Islet of Langerhans (tissue), 1 donor: ENCODE measurements at regions not wholly inside any gene's neighbourhood (a gene's known extent, or its start where the extent isn't known, plus 50 kb on each side); places are given as distances from the start of the nearest gene placed in this dataset.
A peak's percentile ranks its signal among the peaks of the same experiment; 100 is the strongest.

Source experiments
- FAIRE-seq: peaks from one replicate; lab custom pipeline; 2011; peaks lifted over from hg19 to GRCh38; lab: Jason Lieb, UNC

DNA sequence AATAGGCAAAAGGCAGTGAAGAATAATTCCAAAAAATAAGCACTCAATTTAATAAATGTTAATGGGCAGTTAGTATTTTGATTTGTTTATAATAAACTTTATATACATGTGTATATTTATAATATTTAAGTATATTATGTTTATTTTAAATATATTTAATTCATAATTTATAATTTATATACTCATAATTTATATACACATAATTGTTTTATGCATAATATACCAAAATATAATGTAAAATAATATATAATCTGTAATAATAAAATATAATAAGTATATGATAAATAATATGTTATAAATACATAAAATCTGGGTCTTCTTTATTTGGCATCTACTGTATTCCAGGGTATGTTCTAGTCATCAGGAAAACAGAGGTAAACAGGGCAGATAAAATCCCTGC lies 100.2 kb upstream of the ARID2 start:
- no peak for FAIRE-seq

DNA sequence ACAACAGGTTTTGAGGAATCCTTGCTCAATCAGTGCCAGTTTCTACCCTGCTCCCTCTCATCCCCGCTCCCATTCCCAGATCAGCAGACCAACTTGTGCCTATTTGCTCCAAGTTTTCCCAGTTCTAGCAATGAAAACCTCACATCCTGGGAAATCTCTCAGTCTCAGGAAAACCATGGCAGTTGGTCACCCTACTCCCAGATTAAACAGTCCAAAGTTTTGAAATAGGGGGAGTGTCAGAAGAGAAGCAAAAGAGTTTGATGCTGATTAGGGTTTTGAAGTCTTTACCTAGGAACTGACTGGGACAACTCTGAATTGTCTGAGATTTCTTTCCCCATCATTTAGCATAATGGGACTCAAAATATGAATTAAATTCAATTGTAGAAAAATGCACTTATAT lies 95.8 kb upstream of the ARID2 start:
- no peak for FAIRE-seq

GRCh38 chr12:45634273-45634917 lies 95.1 kb upstream of the ARID2 start:
- FAIRE-seq: no peak

DNA sequence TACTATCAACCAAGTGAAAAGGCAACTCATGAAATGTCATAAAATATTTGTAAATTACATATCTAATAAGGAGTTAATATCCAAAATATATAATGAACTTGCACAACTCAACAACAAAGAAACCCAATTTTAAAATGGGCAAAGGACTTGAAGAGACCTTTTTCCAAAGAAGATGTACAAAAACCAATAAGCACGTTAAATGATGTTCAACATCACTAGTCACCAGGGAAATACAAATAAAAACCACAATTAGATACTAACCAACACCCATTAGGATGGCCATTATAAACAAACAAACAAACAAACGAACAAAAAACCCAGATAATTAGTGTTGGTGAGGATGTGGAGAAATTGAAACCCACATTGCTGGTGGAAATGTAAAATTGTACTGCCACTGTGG lies 92.3 kb upstream of the ARID2 start:
- no peak for FAIRE-seq

DNA sequence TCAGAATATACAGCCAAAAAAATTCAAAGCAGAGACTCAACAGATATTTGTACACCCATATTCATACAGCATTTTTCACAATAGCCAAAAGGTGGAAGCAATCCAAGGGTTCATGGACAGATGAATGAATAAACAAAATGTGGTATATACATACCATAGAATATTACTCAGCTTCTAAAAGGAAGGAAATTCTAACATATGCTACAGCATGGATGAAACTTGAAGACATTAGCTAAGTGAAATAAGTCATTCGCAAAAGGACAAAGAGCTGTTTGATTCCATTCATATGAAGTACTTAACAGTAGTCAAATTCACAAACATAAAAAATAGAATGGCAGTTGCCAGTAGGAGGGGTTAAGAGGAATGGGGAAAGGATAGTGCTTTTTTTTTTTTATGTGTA lies 91.8 kb upstream of the ARID2 start:
- no peak for FAIRE-seq

- FAIRE-seq: no peak
These were observed 91.1 kb upstream of the ARID2 start for GRCh38 chr12:45638386-45638785.

DNA sequence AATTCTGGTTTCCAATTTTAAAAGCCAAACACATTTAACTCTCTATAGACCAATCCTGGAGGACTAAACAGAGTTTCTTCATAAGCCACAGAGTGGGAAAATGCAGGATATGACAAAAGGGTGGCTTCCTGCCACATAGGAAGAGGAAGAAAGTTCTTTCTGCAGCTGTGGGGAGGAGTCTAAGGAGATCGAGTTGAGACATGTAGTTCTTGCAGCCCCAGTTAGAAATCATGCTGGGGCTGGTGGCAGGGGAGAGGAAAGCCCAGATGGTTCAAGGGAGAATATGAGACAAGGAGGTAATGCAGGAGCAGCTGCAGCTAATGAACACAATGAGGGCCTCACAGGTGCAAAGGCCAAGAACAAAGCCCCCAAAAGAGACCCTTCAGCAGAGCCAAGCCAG lies 85.0 kb upstream of the ARID2 start:
- no peak for FAIRE-seq

GRCh38 chr12:45646851-45647581 lies 82.5 kb upstream of the ARID2 start:
- FAIRE-seq: no peak

- FAIRE-seq: no peak
These were observed 81.4 kb upstream of the ARID2 start for GRCh38 chr12:45648070-45648469.

- FAIRE-seq: no peak
These were observed 78.5 kb upstream of the ARID2 start for GRCh38 chr12:45651029-45651428.

GRCh38 chr12:45654002-45654665 lies 75.4 kb upstream of the ARID2 start:
- no peak for FAIRE-seq

- peak; percentile 76 for FAIRE-seq
These were observed 74.3 kb upstream of the ARID2 start for GRCh38 chr12:45655186-45655585.

GRCh38 chr12:45655743-45656142 lies 73.8 kb upstream of the ARID2 start:
- FAIRE-seq: no peak

GRCh38 chr12:45658020-45658419 lies 71.5 kb upstream of the ARID2 start:
- no peak for FAIRE-seq

DNA sequence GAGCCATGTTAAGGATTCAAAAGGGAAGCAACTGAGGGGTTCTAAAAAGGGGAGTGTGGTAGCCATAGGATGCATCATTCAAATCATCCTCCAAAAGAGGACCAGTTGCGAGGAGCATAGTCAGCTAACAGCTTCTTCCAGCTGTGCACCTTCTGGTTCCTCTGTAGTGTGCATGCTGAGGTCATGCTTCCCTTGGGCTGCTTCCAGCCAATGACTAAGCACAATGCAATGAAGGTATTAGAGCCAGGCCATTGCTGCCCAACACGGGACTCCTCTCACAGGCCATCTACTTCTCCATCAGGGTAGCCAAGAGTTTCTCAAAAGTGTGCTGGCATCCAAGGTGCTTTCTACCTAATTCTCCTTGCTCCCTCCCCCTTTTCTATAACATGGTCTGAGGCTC lies 69.2 kb upstream of the ARID2 start:
- no peak for FAIRE-seq

DNA sequence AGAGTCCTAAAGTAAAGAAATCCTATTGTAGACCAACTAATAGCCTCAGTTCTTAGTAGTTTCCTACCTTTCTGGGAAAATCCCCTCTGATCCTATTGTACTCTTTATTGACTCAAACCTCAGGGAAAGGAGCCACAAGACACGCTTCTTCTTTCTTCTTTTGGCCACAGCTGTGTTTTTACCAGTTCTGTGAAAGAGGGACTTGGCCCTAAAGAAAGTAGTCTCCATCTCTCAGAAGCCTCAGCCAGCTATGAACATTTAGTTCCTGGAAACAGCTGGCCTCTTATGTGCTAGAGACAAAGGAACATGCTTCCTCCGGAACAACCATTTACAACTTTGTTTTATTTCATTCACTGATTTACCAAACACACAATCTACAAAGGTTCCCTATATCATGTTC lies 66.1 kb upstream of the ARID2 start:
- FAIRE-seq: no peak

GRCh38 chr12:45665941-45666340 lies 63.6 kb upstream of the ARID2 start:
- FAIRE-seq: no peak

GRCh38 chr12:45666396-45666795 lies 63.1 kb upstream of the ARID2 start:
- no peak for FAIRE-seq

DNA sequence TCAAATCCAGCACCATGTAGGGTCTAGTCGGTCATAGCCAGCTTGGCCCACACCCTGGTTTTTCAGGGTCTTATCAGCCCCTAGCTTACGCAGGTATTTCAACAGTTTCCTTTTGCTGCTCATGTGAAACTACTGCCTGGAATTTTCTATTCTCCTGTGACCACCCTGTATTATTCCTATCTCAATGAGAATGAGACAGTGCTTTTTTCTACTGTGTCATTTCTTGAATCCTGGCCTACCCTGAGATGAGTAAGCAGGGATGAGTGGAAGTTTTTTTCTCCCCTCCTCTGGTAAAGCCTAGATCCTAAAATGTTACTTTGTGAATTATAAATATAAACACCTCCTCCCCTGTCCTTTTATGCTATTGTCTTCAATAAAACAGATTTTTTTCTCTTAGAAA lies 62.7 kb upstream of the ARID2 start:
- no peak for FAIRE-seq

GRCh38 chr12:45667761-45668160 lies 61.7 kb upstream of the ARID2 start:
- FAIRE-seq: no peak

DNA sequence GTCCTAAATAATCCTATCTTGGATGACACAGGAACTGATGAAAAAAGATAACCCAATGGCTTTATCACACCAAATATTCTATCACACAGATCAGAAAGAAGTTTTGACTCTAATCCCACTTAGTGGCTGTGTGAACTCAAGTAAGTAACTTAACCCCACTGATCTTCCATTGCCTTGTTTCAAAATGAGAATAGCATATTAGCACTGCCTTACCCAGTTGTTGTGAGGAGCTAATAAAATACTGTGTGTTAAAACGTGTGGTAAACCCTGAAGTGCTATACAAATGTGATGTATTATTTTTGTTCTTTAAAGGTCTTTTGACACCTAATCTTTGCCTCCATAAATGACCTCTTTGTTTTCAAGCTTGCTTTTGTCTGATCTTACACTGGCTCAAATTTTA lies 60.9 kb upstream of the ARID2 start:
- FAIRE-seq: no peak

GRCh38 chr12:45669093-45669492 lies 60.4 kb upstream of the ARID2 start:
- FAIRE-seq: no peak

GRCh38 chr12:45669792-45670191 lies 59.7 kb upstream of the ARID2 start:
- no peak for FAIRE-seq
